Cardiac muscle cell (in vitro differentiated cells and primary cell): ENCODE measurements at regions not wholly inside any gene's neighbourhood (a gene's known extent, or its start where the extent isn't known, plus 50 kb on each side); places are given as distances from the start of the nearest gene placed in this dataset.
A peak's percentile ranks its signal among the peaks of the same experiment; 100 is the strongest.

Source experiments
- DNase-seq, 2 donors: peaks; one replicate each; pipeline versions ENCODE4 v3.0.0 to v3.0.0-alpha.2; 2010 to 2017; ENCODE audit warnings: low read depth in 1 of 2, low spot score in 1 of 2
- H3K27ac ChIP-seq: fragments of 200-600 bp; sonication (generic); 2 replicates; pipeline ENCODE4 v1.5.1; 2016
- H3K27me3 ChIP-seq: fragments of 200-600 bp; sonication (generic); 2 replicates; pipeline ENCODE4 v1.6.0; 2016; ENCODE audit warnings: control low read depth
- H3K36me3 ChIP-seq: fragments of 200-600 bp; sonication (generic); 2 replicates; pipeline ENCODE4 v1.5.1; 2016; ENCODE audit warnings: control low read depth
- H3K4me1 ChIP-seq: fragments of 200-600 bp; sonication (generic); 2 replicates; pipeline ENCODE4 v1.8.1; 2017; ENCODE audit warnings: low read depth, mild to moderate bottlenecking, mixed run types
- H3K4me3 ChIP-seq: fragments of 200-600 bp; sonication (generic); 2 replicates; pipeline ENCODE4 v1.5.1; 2016; ENCODE audit warnings: mild to moderate bottlenecking
- H3K9me3 ChIP-seq: fragments of 200-600 bp; sonication (generic); 2 replicates; pipeline ENCODE4 v1.5.1; 2017; ENCODE audit warnings: low read depth, mild to moderate bottlenecking, control low read depth
- TF ChIP-seq, protein P1 (sequence below): IDR thresholded peaks from 2 replicates; pipeline ENCODE4 v1.5.1; 2012; ENCODE audit warnings: low read depth, mild to moderate bottlenecking, low read length

DNA sequence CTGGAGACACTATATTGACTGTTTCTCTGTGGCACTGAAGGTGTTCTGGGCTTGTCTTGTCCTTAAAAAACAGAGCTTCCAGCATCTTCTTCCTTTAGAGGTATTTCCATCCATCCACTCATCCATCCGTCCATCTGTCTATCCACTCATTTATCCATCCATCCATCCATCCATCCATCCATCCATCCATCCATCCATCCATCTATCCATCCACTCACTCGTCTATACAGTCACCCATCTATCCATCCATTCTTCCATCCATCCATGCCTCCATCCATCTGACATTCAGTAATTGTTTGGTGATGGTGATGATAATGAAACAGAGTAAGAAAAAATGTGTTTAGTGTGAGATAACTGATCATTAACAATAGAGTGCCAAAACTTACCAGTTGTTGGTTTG lies 334.8 kb downstream of the NSG2 start:
- Histone ChIP-seq H3K4me1 (no peaks in the 10 kb centered on the region), H3K36me3 (no peaks in the 10 kb centered on the region), H3K27me3 (no peaks in the 10 kb centered on the region), H3K27ac (no peak overlapping the region), H3K9me3 (no peaks in the 10 kb centered on the region), H3K4me3 (no peak overlapping the region)
- no peak for DNase-seq
- TF ChIP-seq, protein P1, sequence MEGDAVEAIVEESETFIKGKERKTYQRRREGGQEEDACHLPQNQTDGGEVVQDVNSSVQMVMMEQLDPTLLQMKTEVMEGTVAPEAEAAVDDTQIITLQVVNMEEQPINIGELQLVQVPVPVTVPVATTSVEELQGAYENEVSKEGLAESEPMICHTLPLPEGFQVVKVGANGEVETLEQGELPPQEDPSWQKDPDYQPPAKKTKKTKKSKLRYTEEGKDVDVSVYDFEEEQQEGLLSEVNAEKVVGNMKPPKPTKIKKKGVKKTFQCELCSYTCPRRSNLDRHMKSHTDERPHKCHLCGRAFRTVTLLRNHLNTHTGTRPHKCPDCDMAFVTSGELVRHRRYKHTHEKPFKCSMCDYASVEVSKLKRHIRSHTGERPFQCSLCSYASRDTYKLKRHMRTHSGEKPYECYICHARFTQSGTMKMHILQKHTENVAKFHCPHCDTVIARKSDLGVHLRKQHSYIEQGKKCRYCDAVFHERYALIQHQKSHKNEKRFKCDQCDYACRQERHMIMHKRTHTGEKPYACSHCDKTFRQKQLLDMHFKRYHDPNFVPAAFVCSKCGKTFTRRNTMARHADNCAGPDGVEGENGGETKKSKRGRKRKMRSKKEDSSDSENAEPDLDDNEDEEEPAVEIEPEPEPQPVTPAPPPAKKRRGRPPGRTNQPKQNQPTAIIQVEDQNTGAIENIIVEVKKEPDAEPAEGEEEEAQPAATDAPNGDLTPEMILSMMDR, result no peak

- H3K4me1 ChIP-seq, result no peaks in the 10 kb centered on the region
- TF ChIP-seq, protein P1, result no peak
- H3K36me3 ChIP-seq, result no peaks in the 10 kb centered on the region
- H3K4me3 ChIP-seq, result no peak overlapping the region
- no peaks in the 10 kb centered on the region for H3K9me3 ChIP-seq
- H3K27me3 ChIP-seq, result no peaks in the 10 kb centered on the region
- no peak overlapping the region for H3K27ac ChIP-seq
- DNase-seq, result no peak
These were observed 335.7 kb downstream of the NSG2 start for GRCh38 chr5:174381241-174381640.

DNA sequence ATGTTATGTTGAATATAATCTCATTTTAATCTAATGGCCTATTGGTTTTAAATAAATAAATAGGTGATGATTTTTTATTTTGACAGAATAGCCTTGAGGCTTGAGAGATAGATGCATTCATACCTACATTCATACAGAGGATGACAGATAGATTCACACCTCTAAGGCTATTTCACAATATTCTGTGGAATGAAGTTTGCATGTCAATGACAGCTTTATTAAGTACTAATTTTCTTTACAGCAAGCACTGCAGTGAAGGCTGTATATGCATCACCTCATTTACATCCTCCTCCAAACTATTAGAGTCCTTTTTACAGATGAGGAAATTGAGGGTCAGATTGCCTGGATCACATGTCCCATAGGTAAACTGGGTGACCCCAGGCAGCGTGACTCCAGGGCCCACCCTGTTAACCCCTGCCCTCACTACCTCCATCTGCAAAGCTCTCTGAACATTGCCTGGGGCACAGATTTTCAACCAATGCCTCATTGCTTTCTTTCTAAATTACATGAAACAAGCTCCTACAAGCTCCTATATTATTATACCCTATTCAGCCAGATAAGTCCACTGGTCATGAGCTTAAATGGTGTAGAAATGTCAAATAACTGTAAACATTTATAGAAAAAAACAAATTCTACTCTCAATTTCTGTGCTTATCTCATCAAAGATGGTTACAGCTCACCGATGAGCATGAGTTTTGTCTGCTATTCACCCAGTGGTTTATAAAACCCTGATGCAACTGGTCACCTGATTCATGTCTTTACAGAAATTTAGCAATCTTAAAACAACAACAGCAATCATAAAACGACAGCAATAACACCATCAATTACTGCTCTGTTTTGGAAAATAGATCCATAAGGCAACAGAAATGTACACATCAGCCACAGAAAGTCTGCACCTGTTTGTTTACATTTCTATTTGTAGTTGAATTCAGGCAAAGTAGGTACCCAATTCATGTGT lies 338.0 kb downstream of the NSG2 start:
- Histone ChIP-seq H3K36me3 (no peaks in the 10 kb centered on the region), H3K9me3 (no peaks in the 10 kb centered on the region), H3K4me1 (no peaks in the 10 kb centered on the region), H3K4me3 (no peak overlapping the region), H3K27ac (no peak overlapping the region), H3K27me3 (no peaks in the 10 kb centered on the region)
- no peak for DNase-seq
- TF ChIP-seq, protein P1, result no peak

- Histone ChIP-seq H3K4me1 (no peaks in the 10 kb centered on the region), H3K27me3 (no peaks in the 10 kb centered on the region), H3K4me3 (no peak overlapping the region), H3K36me3 (no peaks in the 10 kb centered on the region), H3K9me3 (no peaks in the 10 kb centered on the region), H3K27ac (no peak overlapping the region)
- TF ChIP-seq, protein P1, result no peak
- DNase-seq, result peak; percentile 23 to 90
These were observed 339.0 kb downstream of the NSG2 start for GRCh38 chr5:174384509-174384947.

GRCh38 chr5:174386306-174386705 lies 338.1 kb upstream of the MSX2 start:
- Histone ChIP-seq H3K27ac (no peak overlapping the region), H3K27me3 (peaks cover 3% of the 10 kb centered on the region)
- TF ChIP-seq, protein P1, result no peak

More at GRCh38 chr5:174386306-174386705, 338.1 kb upstream of the MSX2 start:
- no peak overlapping the region for H3K4me3 ChIP-seq
- H3K9me3 ChIP-seq, result no peaks in the 10 kb centered on the region
- peak in 1 of 2 donors; percentile 47 for DNase-seq
- H3K36me3 ChIP-seq, result no peaks in the 10 kb centered on the region
- H3K4me1 ChIP-seq, result no peaks in the 10 kb centered on the region
